Breast epithelium (tissue), 4 donors: ENCODE measurements at regions not wholly inside any gene's neighbourhood (a gene's known extent, or its start where the extent isn't known, plus 50 kb on each side); places are given as distances from the start of the nearest gene placed in this dataset.

Experiments
- DNase-seq, 2 donors: peaks; one replicate each; pipeline ENCODE4 v3.0.0-alpha.2; 2019; ENCODE audit warnings: low spot score in 2 of 2
- H3K27ac ChIP-seq, 2 donors: fragments of 200-600 bp; sonication (generic) in 1 of 2; one replicate each; pipeline ENCODE4 v1.5.1; 2016 to 2019; ENCODE audit warnings: mild to moderate bottlenecking in 1 of 2
- H3K27me3 ChIP-seq, 2 donors: fragments of 200-600 bp; sonication (generic) in 1 of 2; one replicate each; pipeline versions ENCODE4 v1.5.1 to v1.6.0; 2017 to 2019; ENCODE audit warnings: control low read depth in 1 of 2, mild to moderate bottlenecking in 1 of 2
- H3K36me3 ChIP-seq: fragments of 200-600 bp; one replicate; pipeline ENCODE4 v1.5.1; 2019
- H3K4me1 ChIP-seq, 2 donors: fragments of 200-600 bp; sonication (generic); one replicate each; pipeline ENCODE4 v1.5.1; 2016 to 2019; ENCODE audit warnings: control low read depth in 1 of 2
- H3K4me3 ChIP-seq, 3 donors: fragments of 200-600 bp; sonication (generic); 1 replicate in 2 of 3; 2 replicates in 1 of 3; pipeline ENCODE4 v1.5.1; 2016 to 2019; ENCODE audit warnings: mild to moderate bottlenecking in 3 of 3, moderate library complexity in 2 of 3
- H3K9me3 ChIP-seq, 2 donors: fragments of 200-600 bp; sonication (generic) in 1 of 2; one replicate each; pipeline ENCODE4 v1.5.1; 2016 to 2019; ENCODE audit warnings: control low read depth in 1 of 2
- POLR2A ChIP-seq: fragments of 450-650 bp; IDR thresholded peaks from one replicate; pipeline ENCODE4 v1.6.1; 2016; ENCODE audit warnings: antibody characterized with exemption, mild to moderate bottlenecking, moderate library complexity
- POLR2AphosphoS5 ChIP-seq, 3 donors: sonication (generic); formaldehyde crosslinking; IDR thresholded peaks; one replicate each; pipeline ENCODE4 v1.6.1; 2017; ENCODE audit warnings: antibody characterized with exemption in 3 of 3
- intact Hi-C: fragments of 100-400 bp; cut with DNase I; formaldehyde crosslinking; loops from one replicate; pipeline ENCODE4 v1.15.1; 2023; ENCODE audit warnings: low total_unique reads
- TF ChIP-seq, protein P1 (sequence below), 3 donors: fragments of 450-650 bp; IDR thresholded peaks; one replicate each; pipeline ENCODE4 v1.5.1; 2016 to 2017; ENCODE audit warnings: antibody characterized with exemption in 3 of 3, mild to moderate bottlenecking in 3 of 3, moderate library complexity in 3 of 3

DNA sequence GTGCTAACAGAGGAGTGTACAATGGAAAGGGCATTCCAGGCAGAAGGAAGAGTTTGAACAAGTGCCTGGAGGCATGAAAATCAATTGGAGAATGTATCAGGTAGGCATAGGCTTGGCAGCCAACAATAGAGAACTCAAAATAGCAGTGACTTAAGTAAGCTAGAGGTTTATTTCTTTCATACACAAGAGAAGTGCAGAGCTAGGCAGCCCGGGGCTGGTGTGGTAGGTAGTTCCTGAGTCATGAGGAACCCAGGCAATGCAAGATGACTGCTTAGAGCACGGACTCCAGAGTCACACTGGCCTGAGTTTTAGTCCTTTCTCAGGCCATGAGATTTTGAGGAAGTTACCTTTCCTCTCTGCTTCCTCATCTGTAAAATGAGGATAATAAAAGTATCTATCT lies 74.8 kb upstream of the LRRN2 start:
- Histone ChIP-seq H3K27me3 (no peaks in the 10 kb centered on the region), H3K9me3 (no peaks in the 10 kb centered on the region), H3K4me1 (no peaks in the 10 kb centered on the region), H3K4me3 (no peak overlapping the region), H3K27ac (no peak overlapping the region), H3K36me3 (no peaks in the 10 kb centered on the region)
- intact Hi-C loops, result no loop called here
- TF ChIP-seq POLR2AphosphoS5 (IDR thresholded peaks at IDR 0.05), result no peak
- TF ChIP-seq POLR2A, result no peak
- TF ChIP-seq, protein P1, sequence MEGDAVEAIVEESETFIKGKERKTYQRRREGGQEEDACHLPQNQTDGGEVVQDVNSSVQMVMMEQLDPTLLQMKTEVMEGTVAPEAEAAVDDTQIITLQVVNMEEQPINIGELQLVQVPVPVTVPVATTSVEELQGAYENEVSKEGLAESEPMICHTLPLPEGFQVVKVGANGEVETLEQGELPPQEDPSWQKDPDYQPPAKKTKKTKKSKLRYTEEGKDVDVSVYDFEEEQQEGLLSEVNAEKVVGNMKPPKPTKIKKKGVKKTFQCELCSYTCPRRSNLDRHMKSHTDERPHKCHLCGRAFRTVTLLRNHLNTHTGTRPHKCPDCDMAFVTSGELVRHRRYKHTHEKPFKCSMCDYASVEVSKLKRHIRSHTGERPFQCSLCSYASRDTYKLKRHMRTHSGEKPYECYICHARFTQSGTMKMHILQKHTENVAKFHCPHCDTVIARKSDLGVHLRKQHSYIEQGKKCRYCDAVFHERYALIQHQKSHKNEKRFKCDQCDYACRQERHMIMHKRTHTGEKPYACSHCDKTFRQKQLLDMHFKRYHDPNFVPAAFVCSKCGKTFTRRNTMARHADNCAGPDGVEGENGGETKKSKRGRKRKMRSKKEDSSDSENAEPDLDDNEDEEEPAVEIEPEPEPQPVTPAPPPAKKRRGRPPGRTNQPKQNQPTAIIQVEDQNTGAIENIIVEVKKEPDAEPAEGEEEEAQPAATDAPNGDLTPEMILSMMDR (IDR thresholded peaks at IDR 0.05), result no peak
- no peak for DNase-seq

DNA sequence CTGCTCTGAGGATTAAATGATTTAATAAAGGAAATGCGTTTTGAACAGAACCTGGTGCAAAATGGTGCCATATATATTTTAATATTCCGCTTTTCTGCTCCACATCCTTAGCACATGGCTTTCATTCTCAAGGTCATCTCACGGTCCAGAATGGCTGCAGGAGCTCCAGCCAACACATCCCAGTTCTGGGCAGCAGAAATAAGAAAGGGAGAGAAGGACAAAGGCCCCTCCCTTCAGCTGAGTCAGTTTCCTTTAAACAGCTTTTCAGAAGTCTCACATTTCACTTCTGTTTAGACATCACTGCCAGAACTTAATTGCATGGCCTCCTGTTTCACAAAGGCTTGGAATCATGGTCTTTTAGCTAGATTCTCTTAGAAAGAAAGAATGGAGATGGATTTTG lies 75.2 kb upstream of the LRRN2 start:
- Histone ChIP-seq H3K4me1 (no peaks in the 10 kb centered on the region), H3K36me3 (no peaks in the 10 kb centered on the region), H3K27ac (no peak overlapping the region), H3K27me3 (no peaks in the 10 kb centered on the region), H3K4me3 (no peak overlapping the region), H3K9me3 (no peaks in the 10 kb centered on the region)
- intact Hi-C loops, result no loop called here
- TF ChIP-seq POLR2AphosphoS5 (IDR thresholded peaks at IDR 0.05) (no peak), POLR2A (no peak)
- TF ChIP-seq, protein P1 (IDR thresholded peaks at IDR 0.05), result no peak
- no peak for DNase-seq

GRCh38 chr1:204763773-204764427 lies 78.4 kb upstream of the LRRN2 start:
- no peak overlapping the region for H3K4me3 ChIP-seq

GRCh38 chr1:204769997-204770396 lies 84.5 kb upstream of the LRRN2 start:
- TF ChIP-seq POLR2A (no peak), POLR2AphosphoS5 (IDR thresholded peaks at IDR 0.05) (no peak)
- TF ChIP-seq, protein P1 (IDR thresholded peaks at IDR 0.05), result no peak
- Histone ChIP-seq H3K36me3 (no peaks in the 10 kb centered on the region), H3K4me3 (no peak overlapping the region), H3K9me3 (no peaks in the 10 kb centered on the region), H3K4me1 (no peaks in the 10 kb centered on the region), H3K27ac (no peak overlapping the region), H3K27me3 (no peaks in the 10 kb centered on the region)
- no peak for DNase-seq
- intact Hi-C loops, result no loop called here

More at GRCh38 chr1:204763773-204764427, 78.4 kb upstream of the LRRN2 start:
- Histone ChIP-seq H3K27me3 (no peaks in the 10 kb centered on the region), H3K27ac (no peak overlapping the region), H3K36me3 (no peaks in the 10 kb centered on the region), H3K9me3 (no peaks in the 10 kb centered on the region), H3K4me1 (no peaks in the 10 kb centered on the region)
- TF ChIP-seq POLR2AphosphoS5 (IDR thresholded peaks at IDR 0.05), result no peak
- TF ChIP-seq, protein P1 (IDR thresholded peaks at IDR 0.05), result peak; percentile 26 to 69 (median 63)
- peak; percentile 48 to 70 for DNase-seq
- intact Hi-C loops, result no loop called here

DNA sequence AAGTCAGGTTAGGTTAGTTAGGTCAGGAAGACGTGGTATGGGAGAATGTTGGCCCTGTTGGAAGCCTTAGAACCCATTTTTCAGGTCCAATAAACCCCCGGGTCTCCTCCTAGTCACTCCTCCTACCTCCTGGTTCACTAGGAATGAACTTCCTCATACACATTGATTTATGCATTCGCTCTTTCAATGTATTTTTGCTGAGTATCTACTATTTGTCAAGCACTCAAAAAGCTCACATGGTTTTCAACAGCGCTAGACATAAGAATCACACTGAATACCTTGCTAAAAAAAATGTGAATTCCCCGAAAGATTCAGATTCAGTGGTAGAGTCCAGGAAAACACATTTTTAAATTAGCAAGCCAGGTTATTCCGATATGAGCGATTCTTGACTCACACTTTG lies 85.8 kb upstream of the LRRN2 start:
- no peaks in the 10 kb centered on the region for H3K9me3 ChIP-seq
- no peaks in the 10 kb centered on the region for H3K27me3 ChIP-seq
- H3K27ac ChIP-seq, result no peak overlapping the region
- intact Hi-C loops, result no loop called here
- no peaks in the 10 kb centered on the region for H3K4me1 ChIP-seq
- H3K36me3 ChIP-seq, result no peaks in the 10 kb centered on the region
- no peak overlapping the region for H3K4me3 ChIP-seq
- TF ChIP-seq POLR2AphosphoS5 (IDR thresholded peaks at IDR 0.05) (no peak), POLR2A (no peak)
- TF ChIP-seq, protein P1 (IDR thresholded peaks at IDR 0.05), result no peak
- no peak for DNase-seq
